H1 (cell line): ENCODE measurements at regions not wholly inside any gene's neighbourhood (a gene's known extent, or its start where the extent isn't known, plus 50 kb on each side); places are given as distances from the start of the nearest gene placed in this dataset.

Experiments
- CTCF ChIA-PET: fragments of 300-600 bp; sonication (Branson Sonifier 250); formaldehyde crosslinking; loops from one replicate; lab custom pipeline; 2021; ENCODE audit not compliant: partially characterized antibody; lab: Charles Lee
- POLR2A ChIA-PET: fragments of 300-600 bp; sonication (Branson Sonifier 250); formaldehyde crosslinking; loops from one replicate; lab custom pipeline; 2021; ENCODE audit warnings: inconsistent platforms; ENCODE audit not compliant: partially characterized antibody; lab: Charles Lee
- DNase-seq, 2 experiments: peaks; one replicate each; pipeline versions ENCODE4 v3.0.0 to v3.0.0-alpha.2; 2010 to 2022; ENCODE audit warnings: low spot score in 2 of 2, low read depth in 1 of 2, mixed read lengths in 1 of 2
- FAIRE-seq: peaks from 2 replicates; lab custom pipeline; 2011; peaks lifted over from hg19 to GRCh38; lab: Jason Lieb, UNC
- H2AFZ ChIP-seq: 2 replicates; pipeline ENCODE4 v1.8.1; 2012; ENCODE audit warnings: low read length, inconsistent platforms
- H2AK5ac ChIP-seq: 2 replicates; pipeline ENCODE4 v1.6.1; 2013; ENCODE audit warnings: low read depth, low read length
- H2BK120ac ChIP-seq: replicated peaks from 2 replicates; pipeline ENCODE3; 2013; ENCODE audit warnings: low read depth, low read length, inconsistent platforms
- H2BK12ac ChIP-seq: 2 replicates; pipeline ENCODE4 v1.6.1; 2013; ENCODE audit warnings: low read depth, low read length
- H2BK15ac ChIP-seq: 2 replicates; pipeline ENCODE4 v1.6.1; 2013; ENCODE audit warnings: low read length
- H2BK20ac ChIP-seq: 2 replicates; pipeline ENCODE4 v1.6.1; 2013; ENCODE audit warnings: low read length
- H2BK5ac ChIP-seq: 2 replicates; pipeline ENCODE4 v1.6.1; 2013; ENCODE audit warnings: low read depth, low read length
- H3K14ac ChIP-seq: 2 replicates; pipeline ENCODE4 v1.6.1; 2013; ENCODE audit warnings: inconsistent platforms; ENCODE audit not compliant: insufficient read length
- H3K18ac ChIP-seq: 2 replicates; pipeline ENCODE4 v1.6.1; 2013; ENCODE audit warnings: low read length; ENCODE audit errors: extremely low read depth
- H3K23ac ChIP-seq: 2 replicates; pipeline ENCODE4 v1.6.1; 2013; ENCODE audit warnings: inconsistent platforms; ENCODE audit not compliant: insufficient read length
- H3K23me2 ChIP-seq: 2 replicates; pipeline ENCODE4 v1.6.1; 2013; ENCODE audit warnings: low read depth, low read length
- H3K27ac ChIP-seq: 2 replicates; pipeline ENCODE4 v1.6.1; 2011; ENCODE audit warnings: low read depth, low read length, inconsistent platforms
- H3K27me3 ChIP-seq, 4 experiments: replicated peaks in 1 of 4; 1 replicate in 1 of 4; 2 replicates in 3 of 4; pipeline versions ENCODE4 v1.6.1 to v1.8.1; 2011 to 2013; ENCODE audit warnings: low read length in 3 of 4, mild to moderate bottlenecking in 3 of 4, inconsistent platforms in 2 of 4, mixed read lengths in 2 of 4, moderate library complexity in 1 of 4; ENCODE audit not compliant: control insufficient read depth in 3 of 4, insufficient read depth in 3 of 4; ENCODE audit errors: extremely low read depth in 1 of 4
- H3K36me3 ChIP-seq, 4 experiments: 2 replicates each; pipeline versions ENCODE4 v1.6.1 to v1.8.1; 2011 to 2013; ENCODE audit warnings: mild to moderate bottlenecking in 4 of 4, low read length in 3 of 4, moderate library complexity in 2 of 4, control low read depth in 1 of 4, inconsistent platforms in 1 of 4; ENCODE audit not compliant: insufficient read depth in 4 of 4, control insufficient read depth in 2 of 4
- H3K4ac ChIP-seq: replicated peaks from 2 replicates; pipeline ENCODE3; 2013; ENCODE audit warnings: low read length, low read depth, mixed read lengths, inconsistent platforms; ENCODE audit not compliant: insufficient read length
- H3K4me1 ChIP-seq, 4 experiments: replicated peaks in 1 of 4; 1 replicate in 1 of 4; 2 replicates in 3 of 4; pipeline versions ENCODE4 v1.6.1 to v1.8.1; 2011 to 2013; ENCODE audit warnings: low read length in 3 of 4, inconsistent platforms in 2 of 4, mixed read lengths in 1 of 4; ENCODE audit not compliant: insufficient read depth in 4 of 4, control insufficient read depth in 3 of 4
- H3K4me2 ChIP-seq, 2 experiments: 2 replicates each; pipeline versions ENCODE4 v1.6.1 to v1.8.1; 2011 to 2013; ENCODE audit warnings: low read depth in 2 of 2, low read length in 2 of 2, control low read depth in 1 of 2, inconsistent platforms in 1 of 2, mild to moderate bottlenecking in 1 of 2; ENCODE audit not compliant: insufficient read depth in 1 of 2
- H3K4me3 ChIP-seq, 4 experiments: fragments of 200-600, 300-600 bp in 1 of 4; sonication (generic), shearing (Covaris generic), sonication (Bioruptor Twin) in 1 of 4; 2 replicates each; pipeline versions ENCODE4 v1.5.1 to v1.8.1; 2011 to 2016; ENCODE audit warnings: low read length in 4 of 4, low read depth in 3 of 4, control low read depth in 2 of 4, inconsistent platforms in 2 of 4, mild to moderate bottlenecking in 2 of 4, mixed read lengths in 1 of 4, moderate library complexity in 1 of 4; ENCODE audit not compliant: insufficient read depth in 2 of 4; ENCODE audit errors: extremely low read depth in 1 of 4
- H3K56ac ChIP-seq: replicated peaks from 2 replicates; pipeline ENCODE3; 2013; ENCODE audit warnings: low read depth, mild to moderate bottlenecking, mixed read lengths, low read length, inconsistent platforms; ENCODE audit not compliant: insufficient read length
- H3K79me1 ChIP-seq: 2 replicates; pipeline ENCODE4 v1.6.1; 2013; ENCODE audit warnings: low read depth, low read length, control low read depth
- H3K79me2 ChIP-seq, 2 experiments: 2 replicates each; pipeline versions ENCODE4 v1.6.1 to v1.8.1; 2012 to 2013; ENCODE audit warnings: low read length in 2 of 2, mild to moderate bottlenecking in 2 of 2, inconsistent platforms in 1 of 2; ENCODE audit not compliant: insufficient read depth in 2 of 2, control insufficient read depth in 1 of 2
- H3K9ac ChIP-seq, 4 experiments: replicated peaks in 1 of 4; 1 replicate in 1 of 4; 2 replicates in 3 of 4; pipeline versions ENCODE4 v1.6.1 to v1.8.1; 2011 to 2013; ENCODE audit warnings: low read depth in 3 of 4, low read length in 3 of 4, control low read depth in 2 of 4, mild to moderate bottlenecking in 2 of 4, moderate library complexity in 2 of 4, inconsistent platforms in 1 of 4; ENCODE audit errors: extremely low read depth in 1 of 4
- H3K9me3 ChIP-seq, 2 experiments: 2 replicates each; pipeline versions ENCODE4 v1.6.1 to v1.8.1; 2012 to 2013; ENCODE audit warnings: mild to moderate bottlenecking in 2 of 2, moderate library complexity in 2 of 2, control low read depth in 1 of 2, inconsistent platforms in 1 of 2, low read depth in 1 of 2, low read length in 1 of 2, mixed read lengths in 1 of 2; ENCODE audit not compliant: insufficient read depth in 2 of 2
- H4K20me1 ChIP-seq, 2 experiments: replicated peaks in 1 of 2; 2 replicates each; pipeline versions ENCODE3 to v1.8.1; 2011 to 2013; ENCODE audit warnings: inconsistent platforms in 2 of 2, low read length in 2 of 2, mild to moderate bottlenecking in 1 of 2; ENCODE audit not compliant: insufficient read depth in 2 of 2, control insufficient read depth in 1 of 2
- H4K5ac ChIP-seq: 2 replicates; pipeline ENCODE4 v1.6.1; 2013; ENCODE audit warnings: low read length, low read depth, mixed read lengths, inconsistent platforms; ENCODE audit not compliant: insufficient read length
- H4K8ac ChIP-seq: 2 replicates; pipeline ENCODE4 v1.8.0; 2013; ENCODE audit warnings: mild to moderate bottlenecking, moderate library complexity, low read length, inconsistent platforms; ENCODE audit not compliant: insufficient read depth; ENCODE audit errors: extremely low read depth
- H4K91ac ChIP-seq: replicated peaks from 2 replicates; pipeline ENCODE3; 2013; ENCODE audit warnings: low read length, mixed read lengths, inconsistent platforms; ENCODE audit not compliant: insufficient read length
- BCL11A ChIP-seq, 2 experiments: IDR thresholded peaks; one replicate each; pipeline ENCODE4 v1.6.1; 2011; ENCODE audit warnings: low read depth in 2 of 2, low read length in 2 of 2, mild to moderate bottlenecking in 2 of 2
- BRCA1 ChIP-seq: IDR thresholded peaks from 2 replicates; pipeline ENCODE4 v1.6.1; 2012; ENCODE audit warnings: low read depth, low read length, improper control_type of control experiment
- CEBPB ChIP-seq: IDR thresholded peaks from 2 replicates; pipeline ENCODE4 v1.6.1; 2012; ENCODE audit warnings: low read depth, low read length
- CHD2 ChIP-seq: IDR thresholded peaks from 2 replicates; pipeline ENCODE4 v1.6.1; 2012; ENCODE audit warnings: low read length, improper control_type of control experiment
- GABPA ChIP-seq: IDR thresholded peaks from 2 replicates; pipeline ENCODE4 v1.6.1; 2011; ENCODE audit warnings: mild to moderate bottlenecking, low read length, moderate library complexity, borderline replicate concordance; ENCODE audit not compliant: insufficient read depth
- HDAC6 ChIP-seq: IDR thresholded peaks from one replicate; pipeline ENCODE4 v1.7.1; 2012; ENCODE audit warnings: low read depth, mild to moderate bottlenecking, inconsistent platforms, low read length, moderate library complexity
- JUN ChIP-seq: IDR thresholded peaks from 2 replicates; pipeline ENCODE4 v1.6.1; 2011; ENCODE audit warnings: low read depth, mild to moderate bottlenecking, improper control_type of control experiment, low read length
- NRF1 ChIP-seq: IDR thresholded peaks from 2 replicates; pipeline ENCODE4 v1.6.1; 2011; ENCODE audit warnings: mild to moderate bottlenecking, low read depth, low read length, improper control_type of control experiment
- RXRA ChIP-seq: IDR thresholded peaks from 2 replicates; pipeline ENCODE4 v1.6.1; 2011; ENCODE audit warnings: low read depth, mild to moderate bottlenecking, low read length, moderate library complexity; ENCODE audit not compliant: insufficient read depth
- SP4 ChIP-seq: IDR thresholded peaks from 2 replicates; pipeline ENCODE4 v1.6.1; 2012; ENCODE audit warnings: low read length, inconsistent platforms
- SUZ12 ChIP-seq: fragments of 200-600 bp; sonication (generic); IDR thresholded peaks from 2 replicates; pipeline ENCODE4 v1.6.1; 2012; ENCODE audit warnings: mild to moderate bottlenecking, inconsistent platforms, low read length, moderate library complexity, mixed read lengths
- ZNF274 ChIP-seq: IDR thresholded peaks from 2 replicates; pipeline ENCODE4 v1.7.0; 2012; ENCODE audit warnings: low read length, borderline replicate concordance; ENCODE audit errors: extremely low read depth
- WGBS, 2 experiments: shearing (Covaris generic) in 1 of 2; methylation state at CpG; one replicate each; pipeline versions ENCODE4 v1.1.6 to v1.1.7; 2013 to 2015; ENCODE audit warnings: low lambda C conversion rate in 2 of 2, mixed read lengths in 2 of 2, inconsistent platforms in 1 of 2, low coverage in 1 of 2, missing lambda C conversion rate in 1 of 2; ENCODE audit not compliant: insufficient replicate concordance in 2 of 2, insufficient coverage in 1 of 2, insufficient read length in 1 of 2; ENCODE audit errors: extremely low coverage in 1 of 2, missing lambda C conversion rate in 1 of 2; 5-methylcytosine and 5-hydroxymethylcytosine counted together
- TF ChIP-seq, protein P1 (sequence below): IDR thresholded peaks from 2 replicates; pipeline ENCODE4 v1.6.1; 2011; ENCODE audit warnings: low read length, improper control_type of control experiment

DNA sequence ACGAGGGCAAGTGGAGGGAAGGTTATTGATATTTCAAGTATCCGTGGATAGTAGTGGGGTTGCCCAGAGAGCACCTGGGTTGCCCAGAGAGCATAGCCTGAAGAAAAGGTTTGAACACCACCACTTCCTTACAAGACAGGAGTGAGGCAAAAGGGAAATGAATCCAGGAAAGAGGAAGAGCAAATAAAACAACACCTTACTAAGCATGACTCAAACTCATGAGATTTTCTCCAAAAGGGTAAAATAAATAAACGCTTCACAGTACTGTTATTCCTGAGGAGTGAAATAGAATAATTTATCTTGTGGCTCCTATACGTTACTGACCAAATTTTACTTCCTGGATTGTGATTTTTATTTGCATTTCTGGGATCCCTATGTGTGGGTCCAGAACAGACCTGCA is 65.2 kb upstream of the PTPRD start:
- Histone ChIP-seq H2BK20ac (no peak overlapping the region), H2BK15ac (no peak overlapping the region), H2BK5ac (no peak overlapping the region), H3K56ac (no peak overlapping the region), H4K91ac (no peak overlapping the region), H3K27ac (no peak overlapping the region), H3K9me3 (no peaks in the 10 kb centered on the region), H3K79me1 (no peaks in the 10 kb centered on the region), H3K18ac (no peak overlapping the region), H3K4ac (no peak overlapping the region), H2AFZ (no peak overlapping the region), H3K9ac (no peak overlapping the region), H4K5ac (no peak overlapping the region), H2BK12ac (no peak overlapping the region), H3K14ac (no peak overlapping the region), H3K23me2 (no peaks in the 10 kb centered on the region), H4K8ac (no peak overlapping the region), H3K36me3 (no peaks in the 10 kb centered on the region), H2AK5ac (no peak overlapping the region), H3K4me3 (no peak overlapping the region), H3K4me1 (no peaks in the 10 kb centered on the region), H2BK120ac (no peak overlapping the region), H3K27me3 (no peaks in the 10 kb centered on the region), H3K79me2 (no peaks in the 10 kb centered on the region), H4K20me1 (no peaks in the 10 kb centered on the region), H3K4me2 (no peak overlapping the region), H3K23ac (no peak overlapping the region)
- WGBS, 2 experiments = 95% methylated on average over 4 of the region's 4 CpGs; no CpG with 5 or more reads in 1 of the 2 experiments
- DNase-seq (no peak), FAIRE-seq (no peak)
- ChIA-PET CTCF (interaction anchor here (1.1 kb wide), 1 partner anchor 9 kb away, joined by 3 read pairs; no protein-coding TSS in a partner anchor), POLR2A (no interaction called here)
- TF ChIP-seq BCL11A (IDR thresholded peaks at IDR 0.05; ENCODE audit: low read depth in 2 of 2, low read length in 2 of 2) (no peak), NRF1 (no peak), HDAC6 (no peak), CHD2 (no peak), BRCA1 (no peak), CEBPB (no peak), SP4 (no peak), ZNF274 (no peak), JUN (no peak), GABPA (no peak), SUZ12 (no peak), RXRA (no peak)
- TF ChIP-seq, protein P1, sequence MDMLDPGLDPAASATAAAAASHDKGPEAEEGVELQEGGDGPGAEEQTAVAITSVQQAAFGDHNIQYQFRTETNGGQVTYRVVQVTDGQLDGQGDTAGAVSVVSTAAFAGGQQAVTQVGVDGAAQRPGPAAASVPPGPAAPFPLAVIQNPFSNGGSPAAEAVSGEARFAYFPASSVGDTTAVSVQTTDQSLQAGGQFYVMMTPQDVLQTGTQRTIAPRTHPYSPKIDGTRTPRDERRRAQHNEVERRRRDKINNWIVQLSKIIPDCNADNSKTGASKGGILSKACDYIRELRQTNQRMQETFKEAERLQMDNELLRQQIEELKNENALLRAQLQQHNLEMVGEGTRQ = no peak
